HCT116 (cell line): ENCODE measurements at regions not wholly inside any gene's neighbourhood (a gene's known extent, or its start where the extent isn't known, plus 50 kb on each side); places are given as distances from the start of the nearest gene placed in this dataset.

ENCODE experiments used
- ATAC-seq: fragments of 200-7000 bp; cut with Tn5 transposase; 2 replicates; pipeline ENCODE4 v1.9.1; 2020; ENCODE audit warnings: mild to moderate bottlenecking, moderate library complexity
- BruUV-seq: library from RNA; stranded (reverse); fragments of 400-500 nt; replicated peaks from 2 replicates; lab custom pipeline; 2021; lab: Mats Ljungman, UMichigan
- CTCF ChIA-PET: fragments of 300-600 bp; sonication (Branson Sonifier 250); formaldehyde crosslinking; loops from one replicate; lab custom pipeline; 2021; ENCODE audit warnings: antibody characterized with exemption; lab: Charles Lee
- POLR2A ChIA-PET: fragments of 300-600, 350-600 bp; sonication (Branson Sonifier 250); formaldehyde crosslinking; loops from one replicate; lab custom pipeline; 2021; ENCODE audit warnings: antibody characterized with exemption; lab: Charles Lee
- RAD21 ChIA-PET, 2 experiments: fragments of 300-600 bp; sonication (Branson Sonifier 250); formaldehyde crosslinking; loops; one replicate each; lab custom pipeline; 2023; ENCODE audit warnings: low total read pairs in 2 of 2; ENCODE audit not compliant: uncharacterized antibody in 2 of 2, unreplicated experiment in 2 of 2, low non-redundant PET in 1 of 2; lab: Charles Lee
- DNase-seq: peaks from one replicate; pipeline ENCODE4 v3.0.0-alpha.2; 2010; ENCODE audit warnings: low read depth, low spot score
- H2AFZ ChIP-seq: fragments of 200-600 bp; shearing (Covaris generic), sonication (generic); 2 replicates; pipeline ENCODE4 v1.6.1; 2017; ENCODE audit warnings: low read depth, mixed run types, mixed read lengths, antibody characterized with exemption, low read length; ENCODE audit not compliant: poor library complexity, severe bottlenecking
- H3K27ac ChIP-seq: 2 replicates; pipeline ENCODE4 v1.5.1; 2012; ENCODE audit warnings: low read depth, low read length
- H3K27me3 ChIP-seq: fragments of 200-600 bp; sonication (generic); 2 replicates; pipeline ENCODE4 v1.6.1; 2016; ENCODE audit warnings: mixed run types, low read length, mixed read lengths; ENCODE audit not compliant: insufficient read depth
- H3K36me3 ChIP-seq, 2 experiments: fragments of 200-500 bp in 1 of 2; fragments of 200-600 bp in 1 of 2; sonication (Bioruptor generic) in 1 of 2; sonication (generic) in 1 of 2; 2 replicates each; pipeline versions ENCODE4 v1.5.1 to v1.6.1; 2014 to 2016; ENCODE audit warnings: low read length in 2 of 2, inconsistent platforms in 1 of 2, mixed read lengths in 1 of 2, mixed run types in 1 of 2; ENCODE audit not compliant: insufficient read depth in 2 of 2, control insufficient read depth in 1 of 2
- H3K4me1 ChIP-seq, 2 experiments: fragments of 200-600 bp in 1 of 2; sonication (generic) in 1 of 2; 2 replicates each; pipeline versions ENCODE4 v1.5.1 to v1.6.1; 2012 to 2017; ENCODE audit warnings: low read length in 2 of 2, inconsistent platforms in 1 of 2, mild to moderate bottlenecking in 1 of 2, mixed read lengths in 1 of 2, mixed run types in 1 of 2, moderate library complexity in 1 of 2; ENCODE audit not compliant: insufficient read depth in 2 of 2, control insufficient read depth in 1 of 2
- H3K4me2 ChIP-seq: fragments of 200-600 bp; sonication (generic); 2 replicates; pipeline ENCODE4 v1.6.1; 2017; ENCODE audit warnings: mixed run types, low read length, mixed read lengths
- H3K4me3 ChIP-seq, 2 experiments: fragments of 200-600 bp in 1 of 2; sonication (generic) in 1 of 2; replicated peaks in 1 of 2; 2 replicates each; pipeline ENCODE4 v1.5.1; 2011 to 2016; ENCODE audit warnings: low read length in 2 of 2, control low read depth in 1 of 2, low read depth in 1 of 2, mild to moderate bottlenecking in 1 of 2, mixed read lengths in 1 of 2, mixed run types in 1 of 2
- H3K79me2 ChIP-seq: fragments of 200-600 bp; sonication (generic); 2 replicates; pipeline ENCODE4 v1.6.1; 2017; ENCODE audit warnings: mild to moderate bottlenecking, mixed run types, low read length, moderate library complexity, mixed read lengths; ENCODE audit not compliant: insufficient read depth
- H3K9ac ChIP-seq: fragments of 200-600 bp; sonication (generic); 2 replicates; pipeline ENCODE4 v1.6.1; 2016; ENCODE audit warnings: low read length, mixed read lengths
- H3K9me2 ChIP-seq: fragments of 200-600 bp; sonication (generic), shearing (Covaris generic); 2 replicates; pipeline ENCODE4 v1.6.1; 2017; ENCODE audit warnings: mixed run types, mild to moderate bottlenecking, moderate library complexity; ENCODE audit not compliant: insufficient read depth
- H3K9me3 ChIP-seq, 2 experiments: fragments of 200-500 bp in 1 of 2; fragments of 200-600 bp in 1 of 2; sonication (Bioruptor generic) in 1 of 2; sonication (generic) in 1 of 2; 2 replicates each; pipeline ENCODE4 v1.6.1; 2014 to 2017; ENCODE audit warnings: low read length in 2 of 2, mixed read lengths in 2 of 2, inconsistent platforms in 1 of 2, low read depth in 1 of 2, mild to moderate bottlenecking in 1 of 2, mixed run types in 1 of 2, moderate library complexity in 1 of 2; ENCODE audit not compliant: control insufficient read depth in 1 of 2, insufficient read depth in 1 of 2
- H4K20me1 ChIP-seq: fragments of 200-600 bp; sonication (generic), shearing (Covaris generic); 2 replicates; pipeline ENCODE4 v1.6.1; 2017; ENCODE audit warnings: mixed run types, mild to moderate bottlenecking, moderate library complexity; ENCODE audit not compliant: insufficient read depth
- ATF3 ChIP-seq: IDR thresholded peaks from 2 replicates; pipeline ENCODE4 v1.6.1; 2012
- CEBPB ChIP-seq: IDR thresholded peaks from 2 replicates; pipeline ENCODE4 v1.6.1; 2012; ENCODE audit warnings: low read depth
- EZH2phosphoT487 ChIP-seq: fragments of 200-600 bp; IDR thresholded peaks from 2 replicates; pipeline ENCODE4 v1.6.1; 2018; ENCODE audit warnings: antibody characterized with exemption, borderline replicate concordance
- JUND ChIP-seq: IDR thresholded peaks from 2 replicates; pipeline ENCODE4 v1.6.1; 2012
- POLR2A ChIP-seq: IDR thresholded peaks from 2 replicates; pipeline ENCODE4 v1.7.0; 2011; ENCODE audit warnings: borderline replicate concordance; ENCODE audit not compliant: insufficient read depth, insufficient read length; ENCODE audit errors: extremely low read depth
- POLR2AphosphoS5 ChIP-seq: IDR thresholded peaks from 2 replicates; pipeline ENCODE4 v1.6.1; 2011; ENCODE audit warnings: mild to moderate bottlenecking, low read depth, low read length, moderate library complexity
- REST ChIP-seq: IDR thresholded peaks from 2 replicates; pipeline ENCODE4 v1.6.1; 2012; ENCODE audit warnings: low read depth
- SIN3A ChIP-seq: IDR thresholded peaks from 2 replicates; pipeline ENCODE4 v1.6.1; 2012; ENCODE audit warnings: low read depth
- SP1 ChIP-seq: IDR thresholded peaks from 2 replicates; pipeline ENCODE4 v1.6.1; 2012; ENCODE audit warnings: low read depth
- TCF7L2 ChIP-seq: IDR thresholded peaks from 2 replicates; pipeline ENCODE4 v1.7.0; 2011; ENCODE audit warnings: borderline replicate concordance, inconsistent platforms; ENCODE audit not compliant: insufficient read depth, insufficient read length; ENCODE audit errors: extremely low read depth
- ZFX ChIP-seq: fragments of 450-650 bp; IDR thresholded peaks from 2 replicates; pipeline ENCODE4 v1.6.1; 2017
- intact Hi-C: fragments of 100-400 bp; cut with micrococcal nuclease; formaldehyde crosslinking; loops from 2 replicates; pipeline ENCODE4 v1.10.0; 2022
- TF ChIP-seq, protein P1 (sequence below), 3 experiments: fragments of 200-600 bp in 1 of 3; sonication (generic) in 1 of 3; IDR thresholded peaks in 2 of 3; conservative IDR thresholded peaks in 1 of 3; 2 replicates each; pipeline ENCODE4 v1.5.1; 2012 to 2017; ENCODE audit warnings: low read depth in 2 of 3, low read length in 2 of 3, antibody characterized with exemption in 1 of 3, borderline replicate concordance in 1 of 3, control low read depth in 1 of 3, mild to moderate bottlenecking in 1 of 3, mixed read lengths in 1 of 3, mixed run types in 1 of 3, moderate library complexity in 1 of 3; ENCODE audit not compliant: insufficient read depth in 1 of 3

GRCh38 chr2:64273524-64274398, 129.5 kb upstream of the PELI1 start:
- BruUV-seq: no TSS peak
- Histone ChIP-seq H3K27me3 (no peaks in the 10 kb centered on the region), H4K20me1 (no peaks in the 10 kb centered on the region), H3K36me3 (no peaks in the 10 kb centered on the region), H3K9ac (no peak overlapping the region), H3K27ac (no peak overlapping the region), H3K4me2 (peak overlapping the region; percentile 26), H3K9me3 (no peaks in the 10 kb centered on the region), H2AFZ (no peak overlapping the region), H3K4me3 (no peak overlapping the region), H3K79me2 (no peaks in the 10 kb centered on the region), H3K9me2 (no peaks in the 10 kb centered on the region), H3K4me1 (peaks cover 0 to 22% of the 10 kb centered on the region in 2 experiments; a peak in 2 of 4 replicates)
- ChIA-PET POLR2A (no interaction called here), RAD21 (no interaction called here), CTCF (interaction anchor here (0.9 kb wide), 1 partner anchor 10 kb away, joined by 3 read pairs; no protein-coding TSS in a partner anchor)
- no peak for DNase-seq
- intact Hi-C loops: no loop called here
- 0 out of 2 replicates have a peak, but pooled peaks have one; percentile 27 for ATAC-seq
- TF ChIP-seq CEBPB: peak; percentile 91
- TF ChIP-seq SP1: peak; percentile 31; the same call in 1 of the 2 replicates
- TF ChIP-seq EZH2phosphoT487: no peak

- Histone ChIP-seq H3K36me3 (no peaks in the 10 kb centered on the region), H3K9me3 (no peaks in the 10 kb centered on the region), H3K9me2 (no peaks in the 10 kb centered on the region), H2AFZ (no peak overlapping the region), H3K4me2 (no peak overlapping the region), H3K79me2 (no peaks in the 10 kb centered on the region), H3K9ac (no peak overlapping the region), H3K27me3 (no peaks in the 10 kb centered on the region), H3K4me1 (peaks cover 0 to 22% of the 10 kb centered on the region in 2 experiments; a peak in 2 of 4 replicates), H4K20me1 (no peaks in the 10 kb centered on the region), H3K27ac (no peak overlapping the region), H3K4me3 (no peak overlapping the region)
- intact Hi-C loops: no loop called here
- DNase-seq (no peak), ATAC-seq (no peak)
- ChIA-PET CTCF (no interaction called here), POLR2A (no interaction called here), RAD21 (no interaction called here)
- no TSS peak for BruUV-seq
- TF ChIP-seq POLR2AphosphoS5 (no peak), ZFX (no peak), EZH2phosphoT487 (no peak), REST (no peak), JUND (no peak), POLR2A (no peak), TCF7L2 (no peak), ATF3 (no peak), SIN3A (no peak)
- TF ChIP-seq, protein P1, sequence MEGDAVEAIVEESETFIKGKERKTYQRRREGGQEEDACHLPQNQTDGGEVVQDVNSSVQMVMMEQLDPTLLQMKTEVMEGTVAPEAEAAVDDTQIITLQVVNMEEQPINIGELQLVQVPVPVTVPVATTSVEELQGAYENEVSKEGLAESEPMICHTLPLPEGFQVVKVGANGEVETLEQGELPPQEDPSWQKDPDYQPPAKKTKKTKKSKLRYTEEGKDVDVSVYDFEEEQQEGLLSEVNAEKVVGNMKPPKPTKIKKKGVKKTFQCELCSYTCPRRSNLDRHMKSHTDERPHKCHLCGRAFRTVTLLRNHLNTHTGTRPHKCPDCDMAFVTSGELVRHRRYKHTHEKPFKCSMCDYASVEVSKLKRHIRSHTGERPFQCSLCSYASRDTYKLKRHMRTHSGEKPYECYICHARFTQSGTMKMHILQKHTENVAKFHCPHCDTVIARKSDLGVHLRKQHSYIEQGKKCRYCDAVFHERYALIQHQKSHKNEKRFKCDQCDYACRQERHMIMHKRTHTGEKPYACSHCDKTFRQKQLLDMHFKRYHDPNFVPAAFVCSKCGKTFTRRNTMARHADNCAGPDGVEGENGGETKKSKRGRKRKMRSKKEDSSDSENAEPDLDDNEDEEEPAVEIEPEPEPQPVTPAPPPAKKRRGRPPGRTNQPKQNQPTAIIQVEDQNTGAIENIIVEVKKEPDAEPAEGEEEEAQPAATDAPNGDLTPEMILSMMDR (IDR thresholded peaks at IDR 0.05 in 2 of 3, conservative IDR thresholded peaks at IDR 0.05 in 1 of 3; ENCODE audit: borderline replicate concordance in 1 of 3, insufficient read depth in 1 of 3, low read depth in 2 of 3, low read length in 2 of 3): no peak
Observed at GRCh38 chr2:64274399-64275173, 130.4 kb upstream of the PELI1 start.
